Heart left ventricle (tissue), 13 donors: ENCODE measurements at regions not wholly inside any gene's neighbourhood (a gene's known extent, or its start where the extent isn't known, plus 50 kb on each side); places are given as distances from the start of the nearest gene placed in this dataset.

Experiments
- CTCF ChIP-seq, 12 donors: fragments of 200-600 bp; sonication (generic) in 4 of 12; IDR thresholded peaks; one replicate each; pipeline versions ENCODE4 v1.5.0 to v1.8.0; 2018 to 2022; ENCODE audit warnings: antibody characterized with exemption in 12 of 12, mild to moderate bottlenecking in 5 of 12
- POLR2A ChIP-seq, 2 donors: fragments of 450-650 bp; IDR thresholded peaks; one replicate each; pipeline ENCODE4 v1.6.1; 2017; ENCODE audit warnings: antibody characterized with exemption in 2 of 2, mild to moderate bottlenecking in 2 of 2, moderate library complexity in 2 of 2
- donor health status: ischemic (EF 13 %, LVEDD 7.1; RV severe dilation, severe dysfunction).
- donor health status: DM: no; HTN: yes; CAD: no.
- donor health status: DM: no; HTN: no; CAD: no.
- donor health status: ischemic (EF 25% LVEDD 6.9; RV normal size, moderate dysfunction).
- donor health status: ischemic (EF 25% LVEDD 5.7; RV mildly dilated, moderate dysfunction).
- donor health status: ischemic (EF 35%, LVEDD 5.7; RV mildly dilated, moderate dysfunction).
- donor health status: nonischemic (EF 11% LVEDD 7.7; RV severe dilation, severe dysfunction).
- donor health status: DM: yes; HTN: yes; CAD: no.
- donor health status: PGD.
- donor health status: ischemic (EF 29% LVEDD 5.4; RV normal size, mild dysfunction).
- donor health status: nonischemic (EF 23%, LVEDD 6.1; RV moderate dilation, normal function).

- TF ChIP-seq CTCF (IDR thresholded peaks at IDR 0.05) (no peak), POLR2A (IDR thresholded peaks at IDR 0.05) (no peak)
Measured at GRCh38 chr3:132804498-132804897, 82.3 kb upstream of the NPHP3 start.
